Cardiac fibroblast (primary cell): ENCODE measurements at regions not wholly inside any gene's neighbourhood (a gene's known extent, or its start where the extent isn't known, plus 50 kb on each side); places are given as distances from the start of the nearest gene placed in this dataset.

Experiments used
- DNase-seq, 2 donors: peaks; one replicate each; pipeline versions ENCODE4 v3.0.0 to v3.0.0-alpha.2; 2010; ENCODE audit warnings: low read depth in 2 of 2
- H3K4me3 ChIP-seq, 2 donors: replicated peaks in 1 of 2; 1 replicate in 1 of 2; 2 replicates in 1 of 2; pipeline ENCODE4 v1.5.1; 2011; ENCODE audit warnings: low read depth in 2 of 2, low read length in 2 of 2, mild to moderate bottlenecking in 2 of 2, moderate library complexity in 1 of 2
- TF ChIP-seq, protein P1 (sequence below): IDR thresholded peaks from one replicate; pipeline ENCODE4 v1.5.1; 2011; ENCODE audit warnings: low read depth, mild to moderate bottlenecking, low read length, inconsistent platforms

DNA sequence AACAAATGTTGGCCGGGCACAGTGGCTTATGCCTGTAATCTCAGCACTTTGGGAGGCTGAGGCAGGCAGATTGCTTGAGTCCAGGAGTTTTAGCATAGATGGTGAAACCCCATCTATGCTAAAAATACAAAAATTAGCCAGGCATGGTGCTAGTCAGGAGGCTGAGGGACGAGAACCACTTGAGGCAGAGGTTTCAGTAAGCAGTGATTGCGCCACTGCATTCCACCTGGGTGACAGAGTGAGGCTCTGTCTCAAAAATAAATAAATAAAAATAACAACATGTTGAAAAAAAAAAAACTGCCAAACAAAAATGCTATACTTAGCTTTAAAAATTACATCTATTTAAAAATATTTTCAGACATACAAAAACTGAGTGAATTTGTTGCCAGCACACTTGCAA is 374.2 kb upstream of the SMIM31 start:
- TF ChIP-seq, protein P1, sequence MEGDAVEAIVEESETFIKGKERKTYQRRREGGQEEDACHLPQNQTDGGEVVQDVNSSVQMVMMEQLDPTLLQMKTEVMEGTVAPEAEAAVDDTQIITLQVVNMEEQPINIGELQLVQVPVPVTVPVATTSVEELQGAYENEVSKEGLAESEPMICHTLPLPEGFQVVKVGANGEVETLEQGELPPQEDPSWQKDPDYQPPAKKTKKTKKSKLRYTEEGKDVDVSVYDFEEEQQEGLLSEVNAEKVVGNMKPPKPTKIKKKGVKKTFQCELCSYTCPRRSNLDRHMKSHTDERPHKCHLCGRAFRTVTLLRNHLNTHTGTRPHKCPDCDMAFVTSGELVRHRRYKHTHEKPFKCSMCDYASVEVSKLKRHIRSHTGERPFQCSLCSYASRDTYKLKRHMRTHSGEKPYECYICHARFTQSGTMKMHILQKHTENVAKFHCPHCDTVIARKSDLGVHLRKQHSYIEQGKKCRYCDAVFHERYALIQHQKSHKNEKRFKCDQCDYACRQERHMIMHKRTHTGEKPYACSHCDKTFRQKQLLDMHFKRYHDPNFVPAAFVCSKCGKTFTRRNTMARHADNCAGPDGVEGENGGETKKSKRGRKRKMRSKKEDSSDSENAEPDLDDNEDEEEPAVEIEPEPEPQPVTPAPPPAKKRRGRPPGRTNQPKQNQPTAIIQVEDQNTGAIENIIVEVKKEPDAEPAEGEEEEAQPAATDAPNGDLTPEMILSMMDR: no peak
- H3K4me3 ChIP-seq: no peak overlapping the region
- DNase-seq: no peak

DNA sequence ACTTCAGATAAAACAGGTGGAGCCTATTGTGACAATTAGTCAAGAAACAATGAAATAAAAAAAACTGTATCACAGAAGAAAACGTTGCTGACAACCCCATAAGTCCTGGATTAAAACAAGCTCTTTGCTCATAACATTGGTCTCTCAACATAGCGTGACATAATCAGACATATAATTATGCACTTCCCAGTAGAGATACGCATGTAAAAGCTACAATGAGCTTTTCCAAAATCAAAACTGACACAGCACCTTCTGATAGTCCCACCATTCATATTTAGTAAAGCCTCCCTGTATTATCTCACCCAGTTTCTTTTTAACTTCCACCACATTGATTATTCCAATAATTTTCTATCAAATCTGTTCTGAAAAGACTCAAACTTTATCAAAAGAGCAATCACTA is 372.1 kb upstream of the SMIM31 start:
- DNase-seq: no peak
- TF ChIP-seq, protein P1: no peak

DNA sequence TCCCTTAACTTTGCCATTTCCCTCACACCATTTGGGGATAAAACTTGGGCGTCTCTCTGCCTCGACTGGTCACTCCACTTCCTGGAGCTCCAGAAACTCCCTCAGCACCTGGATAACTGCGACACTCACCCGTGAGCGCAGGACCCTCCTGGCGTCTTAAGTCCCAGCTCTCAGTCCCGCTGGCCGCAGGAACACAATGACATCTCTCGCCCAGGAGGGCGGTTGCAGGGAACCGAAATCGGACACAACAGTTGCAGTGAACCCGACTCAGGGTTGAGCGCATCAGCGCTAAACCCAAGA is 370.9 kb upstream of the SMIM31 start:
- no peak overlapping the region for H3K4me3 ChIP-seq
- no peak for DNase-seq
- TF ChIP-seq, protein P1: no peak

More for the DNA sequence above, 372.1 kb upstream of the SMIM31 start:
- H3K4me3 ChIP-seq: no peak overlapping the region

DNA sequence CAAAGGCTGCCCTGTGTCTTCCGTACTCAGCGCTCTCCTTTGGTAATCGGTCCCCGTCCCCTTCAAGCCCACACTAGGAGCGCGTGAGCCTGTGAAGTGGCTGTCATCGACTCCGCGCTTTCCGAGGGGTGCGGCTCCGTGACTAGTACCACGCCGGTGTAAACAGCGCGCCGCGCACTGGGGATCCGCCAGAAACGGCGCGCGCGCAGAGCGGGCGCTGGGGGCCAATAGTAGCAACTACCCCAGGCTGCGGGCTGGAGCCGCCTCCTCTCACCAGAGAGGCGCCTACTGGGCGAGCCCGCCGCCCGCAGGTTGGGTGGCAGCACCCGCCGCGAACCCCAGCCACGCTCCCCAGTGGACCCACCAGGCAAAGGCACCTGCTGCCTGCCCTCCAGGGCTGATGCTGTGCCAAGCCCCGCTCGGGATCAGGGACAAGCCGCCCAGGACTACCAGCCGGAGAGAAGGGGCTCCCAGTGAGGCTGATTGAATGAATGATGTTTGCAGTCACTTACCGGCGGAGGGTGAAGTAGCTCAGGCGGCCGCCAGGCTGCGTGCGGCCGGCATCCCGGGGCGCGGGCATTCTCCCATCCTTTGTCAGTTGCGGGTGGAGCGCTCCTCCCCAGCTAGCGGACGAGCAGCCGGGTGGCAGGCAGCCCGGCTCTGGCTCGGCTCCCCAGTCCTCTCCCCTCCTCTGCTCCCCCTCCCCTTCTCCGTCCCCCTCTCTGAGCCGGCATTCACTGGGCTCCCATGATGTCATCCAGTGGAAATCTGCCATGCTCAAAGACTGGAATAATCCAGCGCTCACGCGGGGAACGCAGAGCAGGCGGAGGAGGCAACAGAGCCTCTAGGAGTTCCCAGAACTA is 370.3 kb upstream of the SMIM31 start:
- TF ChIP-seq, protein P1: no peak
- no peak overlapping the region for H3K4me3 ChIP-seq
- no peak for DNase-seq

DNA sequence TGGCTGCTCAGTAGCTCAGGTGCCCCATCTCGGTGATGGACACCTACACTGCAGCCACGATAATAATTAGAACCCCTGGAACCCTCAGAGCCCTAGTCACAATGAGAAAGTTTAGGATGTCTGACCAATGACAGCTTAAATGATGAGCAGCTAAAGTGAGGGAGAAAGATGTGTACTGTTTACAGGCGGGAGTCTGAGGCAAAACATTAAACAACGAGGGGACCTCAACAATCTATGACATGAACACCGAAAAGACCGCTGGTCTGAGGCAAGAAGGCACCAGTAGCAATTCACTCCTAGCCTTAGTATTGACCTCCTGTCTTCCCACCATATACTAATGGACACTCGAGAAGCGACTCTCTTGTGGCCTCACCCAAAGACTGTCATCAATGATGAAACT is 369.5 kb upstream of the SMIM31 start:
- no peak for DNase-seq
- no peak overlapping the region for H3K4me3 ChIP-seq
- TF ChIP-seq, protein P1: no peak

DNA sequence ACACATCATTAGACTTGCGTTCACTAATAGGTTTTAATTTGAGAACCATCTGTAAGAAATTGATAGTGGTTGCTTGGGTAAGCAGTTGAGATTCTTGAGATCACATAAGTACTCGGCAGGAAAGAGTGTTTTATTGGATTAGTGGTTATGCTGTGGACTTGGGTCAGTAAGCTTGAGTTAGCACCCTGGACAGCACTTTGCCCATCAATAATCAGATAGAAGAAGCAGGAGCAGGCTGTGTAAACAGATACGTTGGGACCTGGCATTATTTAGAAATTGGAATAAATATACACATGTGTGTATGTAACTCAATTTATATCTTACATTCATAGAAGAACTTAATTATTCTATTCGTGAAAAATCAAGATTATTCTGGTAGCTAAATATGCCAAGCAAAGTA is 357.5 kb upstream of the SMIM31 start:
- H3K4me3 ChIP-seq: no peak overlapping the region
- no peak for DNase-seq
- TF ChIP-seq, protein P1: no peak

DNA sequence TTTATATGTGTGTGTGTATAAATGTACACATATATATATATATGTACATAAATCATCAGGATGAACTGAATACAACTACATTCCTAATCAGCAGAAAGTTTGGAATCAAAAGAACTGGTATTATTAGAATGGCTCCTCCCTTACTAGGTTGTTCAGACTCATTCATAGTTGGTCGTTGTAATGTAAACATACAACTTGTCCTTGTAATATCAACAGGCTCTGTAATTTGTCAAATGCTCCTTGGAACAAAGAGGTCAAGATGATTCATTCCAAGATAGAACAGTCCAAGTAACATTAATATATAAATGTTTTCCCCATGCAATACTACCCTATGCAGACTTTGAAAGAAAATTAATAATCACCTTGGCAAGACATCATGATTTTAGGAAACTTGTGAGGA is 351.4 kb upstream of the SMIM31 start:
- no peak for DNase-seq
- TF ChIP-seq, protein P1: no peak
- no peak overlapping the region for H3K4me3 ChIP-seq
